Lower lobe of right lung (tissue), 2 donors: ENCODE measurements at regions not wholly inside any gene's neighbourhood (a gene's known extent, or its start where the extent isn't known, plus 50 kb on each side); places are given as distances from the start of the nearest gene placed in this dataset.

Experiments
- ATAC-seq, 2 donors: fragments of 200-7000 bp; cut with Tn5 transposase; one replicate each; pipeline ENCODE4 v1.9.1; 2020 to 2022; ENCODE audit warnings: mild to moderate bottlenecking in 2 of 2, moderate library complexity in 2 of 2
- DNase-seq: peaks from one replicate; pipeline ENCODE4 v3.0.0-alpha.2; 2020
- H3K27ac ChIP-seq: fragments of 200-600 bp; one replicate; pipeline ENCODE4 v1.8.0; 2022
- H3K27me3 ChIP-seq: fragments of 200-600 bp; one replicate; pipeline ENCODE4 v1.8.0; 2022; ENCODE audit warnings: low read depth
- H3K36me3 ChIP-seq: fragments of 200-600 bp; one replicate; pipeline ENCODE4 v1.8.0; 2022; ENCODE audit warnings: mild to moderate bottlenecking
- H3K4me1 ChIP-seq: fragments of 200-600 bp; one replicate; pipeline ENCODE4 v1.8.0; 2022
- H3K4me3 ChIP-seq: fragments of 200-600 bp; one replicate; pipeline ENCODE4 v1.8.0; 2022; ENCODE audit warnings: mild to moderate bottlenecking
- H3K9me3 ChIP-seq: fragments of 200-600 bp; one replicate; pipeline ENCODE4 v1.8.0; 2022
- CTCF ChIP-seq: fragments of 200-600 bp; IDR thresholded peaks from one replicate; pipeline ENCODE4 v1.8.0; 2022; ENCODE audit warnings: antibody characterized with exemption, mild to moderate bottlenecking
- intact Hi-C: fragments of 100-400 bp; cut with DNase I; formaldehyde crosslinking; loops from one replicate; pipeline ENCODE4 v1.11.0; 2022
- donor health status: DM: no; HTN: yes; CAD: no; lungs with severe emphysema.

GRCh38 chr1:24987424-24987823 lies 57.3 kb upstream of the RUNX3 start:
- H3K27ac ChIP-seq = no peak overlapping the region
- TF ChIP-seq CTCF = no peak
- ATAC-seq = no peak
- peaks cover 11% of the 10 kb centered on the region for H3K27me3 ChIP-seq
- H3K4me3 ChIP-seq = no peak overlapping the region
- DNase-seq = no peak
- intact Hi-C loops = no loop called here
- H3K4me1 ChIP-seq = no peaks in the 10 kb centered on the region
- H3K36me3 ChIP-seq = no peaks in the 10 kb centered on the region
- H3K9me3 ChIP-seq = no peaks in the 10 kb centered on the region

- Histone ChIP-seq H3K27ac (no peak overlapping the region), H3K27me3 (peaks cover 8% of the 10 kb centered on the region), H3K9me3 (no peaks in the 10 kb centered on the region), H3K4me3 (no peak overlapping the region), H3K4me1 (no peaks in the 10 kb centered on the region), H3K36me3 (no peaks in the 10 kb centered on the region)
- intact Hi-C loops = no loop called here
- DNase-seq (no peak), ATAC-seq (no peak)
- TF ChIP-seq CTCF = no peak
Measured at GRCh38 chr1:24986372-24986965, 56.4 kb upstream of the RUNX3 start.

GRCh38 chr1:24985737-24986136 lies 55.7 kb upstream of the RUNX3 start:
- no peak for TF ChIP-seq CTCF
- H3K4me3 ChIP-seq = no peak overlapping the region
- H3K27me3 ChIP-seq = peaks cover 7% of the 10 kb centered on the region
- H3K9me3 ChIP-seq = no peaks in the 10 kb centered on the region
- no peaks in the 10 kb centered on the region for H3K36me3 ChIP-seq
- H3K27ac ChIP-seq = no peak overlapping the region
- H3K4me1 ChIP-seq = no peaks in the 10 kb centered on the region
- ATAC-seq (no peak), DNase-seq (no peak)
- intact Hi-C loops = no loop called here

GRCh38 chr1:24984800-24985522 lies 54.9 kb upstream of the RUNX3 start:
- Histone ChIP-seq H3K4me1 (no peaks in the 10 kb centered on the region), H3K4me3 (no peak overlapping the region), H3K36me3 (no peaks in the 10 kb centered on the region), H3K27me3 (peaks cover 7% of the 10 kb centered on the region), H3K9me3 (no peaks in the 10 kb centered on the region), H3K27ac (no peak overlapping the region)
- no peak for TF ChIP-seq CTCF
- intact Hi-C loops = no loop called here
- peak in 1 of 2 donors; percentile 50 for ATAC-seq
- DNase-seq = no peak

GRCh38 chr1:24984300-24984699 lies 54.2 kb upstream of the RUNX3 start:
- no peaks in the 10 kb centered on the region for H3K36me3 ChIP-seq
- intact Hi-C loops = no loop called here
- no peak for TF ChIP-seq CTCF
- H3K27me3 ChIP-seq = peaks cover 1% of the 10 kb centered on the region
- no peak for ATAC-seq
- no peak overlapping the region for H3K27ac ChIP-seq
- DNase-seq = no peak
- no peaks in the 10 kb centered on the region for H3K4me1 ChIP-seq
- no peak overlapping the region for H3K4me3 ChIP-seq
- no peaks in the 10 kb centered on the region for H3K9me3 ChIP-seq
